ENCODE measurements at regions not wholly inside any gene's neighbourhood (a gene's known extent, or its start where the extent isn't known, plus 50 kb on each side); places are given as distances from the start of the nearest gene placed in this dataset.

GRCh38 chr7:13737563-13737962, 251.9 kb downstream of the ETV1 start:
- TF ChIP-seq MYC (IDR thresholded peaks at IDR 0.05; ENCODE audit: low read depth, low read length) (no peak), CTCF (IDR thresholded peaks at IDR 0.05; ENCODE audit: extremely low read depth in 1 of 2, insufficient read depth in 1 of 2, low read depth in 1 of 2, low read length in 2 of 2) (no peak), FOS (IDR thresholded peaks at IDR 0.05; ENCODE audit: borderline replicate concordance, insufficient read depth, low read length) (no peak), POLR2A (IDR thresholded peaks at IDR 0.05; ENCODE audit: low read depth, low read length) (no peak), EZH2 (IDR thresholded peaks at IDR 0.05; ENCODE audit: borderline replicate concordance, low read depth, low read length, severe bottlenecking) (no peak), POLR2AphosphoS5 (IDR thresholded peaks at IDR 0.05; ENCODE audit: insufficient read depth, low read depth, low read length) (no peak), JUN (IDR thresholded peaks at IDR 0.05; ENCODE audit: borderline replicate concordance, insufficient read depth, insufficient read length, low read depth) (no peak)
- TF ChIP-seq, protein P1, sequence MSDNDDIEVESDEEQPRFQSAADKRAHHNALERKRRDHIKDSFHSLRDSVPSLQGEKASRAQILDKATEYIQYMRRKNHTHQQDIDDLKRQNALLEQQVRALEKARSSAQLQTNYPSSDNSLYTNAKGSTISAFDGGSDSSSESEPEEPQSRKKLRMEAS (IDR thresholded peaks at IDR 0.05; ENCODE audit: insufficient read depth, insufficient read length): no peak

All from endothelial cell of umbilical vein (primary cell).